ENCODE measurements at regions not wholly inside any gene's neighbourhood (a gene's known extent, or its start where the extent isn't known, plus 50 kb on each side); places are given as distances from the start of the nearest gene placed in this dataset.
A peak's percentile ranks its signal among the peaks of the same experiment; 100 is the strongest.

GRCh38 chr2:203811491-203812221 is 55.9 kb upstream of the CTLA4 start:
- intact Hi-C loops (cut with DNase I): loop anchor here in 1 of 2 donors (10.0 kb wide), 1 partner anchor 327 kb away; no protein-coding TSS in a partner anchor
- peak; percentile 79 for DNase-seq
- ATAC-seq: peak; percentile 81 to 87

GRCh38 chr2:203812294-203813221 is 55.0 kb upstream of the CTLA4 start:
- intact Hi-C loops (cut with DNase I): loop anchor here in 1 of 2 donors (10.0 kb wide), 1 partner anchor 328 kb away; no protein-coding TSS in a partner anchor
- ATAC-seq (no peak), DNase-seq (no peak)

GRCh38 chr2:203813684-203814083 is 53.9 kb upstream of the CTLA4 start:
- intact Hi-C loops (cut with DNase I): loop anchor here (2.0 to 10.0 kb wide), 2 partner anchors 329 kb away; no protein-coding TSS in a partner anchor
- DNase-seq (no peak), ATAC-seq (no peak)

- DNase-seq (peak; percentile 53), ATAC-seq (peak; percentile 85 to 88)
- intact Hi-C loops (cut with DNase I): loop anchor here (2.0 to 10.0 kb wide), 2 partner anchors 330 kb away; no protein-coding TSS in a partner anchor
These were observed 52.7 kb upstream of the CTLA4 start for GRCh38 chr2:203814661-203815540.

GRCh38 chr2:203815541-203815898 is 52.1 kb upstream of the CTLA4 start:
- no peak for ATAC-seq
- intact Hi-C loops (cut with DNase I): loop anchor here (2.0 to 10.0 kb wide), 2 partner anchors 331 kb away; no protein-coding TSS in a partner anchor
- DNase-seq: no peak

- DNase-seq (no peak), ATAC-seq (no peak)
- intact Hi-C loops (cut with DNase I): loop anchor here in 1 of 2 donors (10.0 kb wide), 1 partner anchor 332 kb away; no protein-coding TSS in a partner anchor
These were observed 50.4 kb upstream of the CTLA4 start for GRCh38 chr2:203817147-203817546.

All from left cardiac atrium (tissue), 4 donors.